Left lung (tissue), 4 donors: ENCODE measurements at regions not wholly inside any gene's neighbourhood (a gene's known extent, or its start where the extent isn't known, plus 50 kb on each side); places are given as distances from the start of the nearest gene placed in this dataset.

Experiments
- ATAC-seq: fragments of 200-7000 bp; cut with Tn5 transposase; one replicate; pipeline ENCODE4 v1.9.1; 2020; ENCODE audit warnings: moderate library complexity
- DNase-seq, 4 donors: peaks; one replicate each; pipeline ENCODE4 v3.0.0-alpha.2; 2013 to 2020
- H3K27ac ChIP-seq, 2 donors: fragments of 200-600 bp; sonication (generic) in 1 of 2; one replicate each; pipeline versions ENCODE4 v1.5.0 to v1.8.0; 2020 to 2021
- H3K27me3 ChIP-seq, 2 donors: fragments of 200-600 bp; sonication (generic) in 1 of 2; one replicate each; pipeline versions ENCODE4 v1.5.0 to v1.8.0; 2020 to 2021
- H3K36me3 ChIP-seq, 2 donors: fragments of 200-600 bp; sonication (generic) in 1 of 2; one replicate each; pipeline versions ENCODE4 v1.5.0 to v1.8.0; 2020 to 2021
- H3K4me1 ChIP-seq, 2 donors: fragments of 200-600 bp; one replicate each; pipeline ENCODE4 v1.8.0; 2021
- H3K4me3 ChIP-seq, 2 donors: fragments of 200-600 bp; sonication (generic) in 1 of 2; one replicate each; pipeline versions ENCODE4 v1.5.0 to v1.8.0; 2020 to 2021; ENCODE audit warnings: mild to moderate bottlenecking in 1 of 2
- H3K9me3 ChIP-seq, 2 donors: fragments of 200-600 bp; sonication (generic) in 1 of 2; one replicate each; pipeline versions ENCODE4 v1.5.0 to v1.8.0; 2020 to 2021
- intact Hi-C, 2 donors: fragments of 100-400 bp; cut with DNase I; formaldehyde crosslinking; loops; one replicate each; pipeline versions ENCODE4 v1.11.2 to v1.14.2; 2022
- TF ChIP-seq, protein P1 (sequence below), 2 donors: fragments of 200-600 bp; sonication (generic) in 1 of 2; IDR thresholded peaks; one replicate each; pipeline versions ENCODE4 v1.5.0 to v1.8.0; 2021; ENCODE audit warnings: antibody characterized with exemption in 2 of 2
- donor health status: DM: no; HTN: yes; CAD: no.
- donor health status: DM: no; HTN: no; CAD: no.

DNA sequence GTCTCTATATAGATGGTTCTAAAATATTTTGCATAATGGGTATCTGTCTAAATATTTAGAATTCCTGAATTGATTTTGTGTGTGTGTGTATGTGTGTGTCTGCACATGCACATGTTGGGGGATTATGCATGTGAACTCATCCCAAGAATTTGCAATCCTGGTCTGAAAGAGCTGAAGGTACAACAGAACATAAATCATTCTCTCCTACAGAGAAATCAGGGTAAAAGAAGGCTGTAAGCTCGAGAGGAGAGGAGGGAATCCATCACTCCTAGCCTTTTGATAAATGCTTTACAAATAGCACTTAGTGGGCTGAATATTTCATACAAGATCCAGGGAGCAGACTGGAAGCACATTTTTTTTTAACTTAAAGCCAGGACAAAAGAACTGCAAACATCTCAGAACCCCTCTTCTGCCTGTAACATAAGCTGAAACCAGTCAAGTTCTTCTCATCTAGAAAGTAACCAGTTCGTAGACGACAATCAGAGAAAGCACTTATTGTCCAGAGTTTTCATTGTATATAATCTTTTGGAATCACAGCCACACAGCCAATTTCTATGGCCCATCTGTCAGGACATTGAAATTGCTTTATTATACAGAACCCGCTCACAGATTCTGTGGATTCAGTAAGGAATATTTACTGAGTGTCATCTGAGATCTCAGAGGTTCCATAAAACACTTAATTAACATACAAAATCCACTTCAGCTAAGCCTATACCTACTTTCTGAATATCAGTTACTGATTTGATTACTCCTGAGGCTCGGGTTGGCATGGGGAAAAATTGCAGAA lies 541.4 kb upstream of the ZNF462 start:
- Histone ChIP-seq H3K27ac (no peak overlapping the region), H3K9me3 (no peaks in the 10 kb centered on the region), H3K36me3 (no peaks in the 10 kb centered on the region), H3K27me3 (no peaks in the 10 kb centered on the region), H3K4me1 (no peaks in the 10 kb centered on the region), H3K4me3 (no peak overlapping the region)
- ATAC-seq (no peak), DNase-seq (no peak)
- intact Hi-C loops: no loop called here
- TF ChIP-seq, protein P1, sequence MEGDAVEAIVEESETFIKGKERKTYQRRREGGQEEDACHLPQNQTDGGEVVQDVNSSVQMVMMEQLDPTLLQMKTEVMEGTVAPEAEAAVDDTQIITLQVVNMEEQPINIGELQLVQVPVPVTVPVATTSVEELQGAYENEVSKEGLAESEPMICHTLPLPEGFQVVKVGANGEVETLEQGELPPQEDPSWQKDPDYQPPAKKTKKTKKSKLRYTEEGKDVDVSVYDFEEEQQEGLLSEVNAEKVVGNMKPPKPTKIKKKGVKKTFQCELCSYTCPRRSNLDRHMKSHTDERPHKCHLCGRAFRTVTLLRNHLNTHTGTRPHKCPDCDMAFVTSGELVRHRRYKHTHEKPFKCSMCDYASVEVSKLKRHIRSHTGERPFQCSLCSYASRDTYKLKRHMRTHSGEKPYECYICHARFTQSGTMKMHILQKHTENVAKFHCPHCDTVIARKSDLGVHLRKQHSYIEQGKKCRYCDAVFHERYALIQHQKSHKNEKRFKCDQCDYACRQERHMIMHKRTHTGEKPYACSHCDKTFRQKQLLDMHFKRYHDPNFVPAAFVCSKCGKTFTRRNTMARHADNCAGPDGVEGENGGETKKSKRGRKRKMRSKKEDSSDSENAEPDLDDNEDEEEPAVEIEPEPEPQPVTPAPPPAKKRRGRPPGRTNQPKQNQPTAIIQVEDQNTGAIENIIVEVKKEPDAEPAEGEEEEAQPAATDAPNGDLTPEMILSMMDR (IDR thresholded peaks at IDR 0.05): no peak

DNA sequence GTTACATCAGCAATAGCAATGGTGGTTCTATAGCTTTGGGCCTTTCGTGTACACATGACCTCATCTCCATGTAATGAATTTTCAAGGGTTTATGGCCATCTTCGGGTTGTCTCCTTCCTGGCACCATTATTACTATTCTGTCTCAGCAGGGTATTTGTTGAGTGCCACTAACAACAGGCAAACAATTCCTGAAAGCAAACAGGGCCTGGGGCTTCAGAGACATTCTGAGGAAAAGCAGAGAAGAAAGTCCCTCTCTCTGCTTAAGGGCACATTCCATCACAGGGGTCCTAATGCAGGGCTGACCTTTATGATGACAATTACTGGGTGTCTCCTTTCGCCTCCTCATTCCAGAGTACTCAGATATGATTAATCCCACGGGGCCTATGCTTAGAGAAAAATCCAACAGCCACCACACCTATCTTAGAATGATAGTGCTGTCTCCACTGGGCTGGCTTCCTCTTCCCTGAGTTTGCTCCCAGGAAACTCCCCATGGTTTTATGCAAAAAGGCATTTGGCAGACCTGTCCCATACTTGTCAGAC lies 540.2 kb upstream of the ZNF462 start:
- intact Hi-C loops: no loop called here
- Histone ChIP-seq H3K9me3 (no peaks in the 10 kb centered on the region), H3K36me3 (no peaks in the 10 kb centered on the region), H3K27me3 (no peaks in the 10 kb centered on the region), H3K27ac (no peak overlapping the region), H3K4me1 (no peaks in the 10 kb centered on the region), H3K4me3 (no peak overlapping the region)
- no peak for DNase-seq
- no peak for ATAC-seq
- TF ChIP-seq, protein P1 (IDR thresholded peaks at IDR 0.05): no peak

- Histone ChIP-seq H3K4me3 (no peak overlapping the region), H3K36me3 (no peaks in the 10 kb centered on the region), H3K27me3 (no peaks in the 10 kb centered on the region), H3K27ac (no peak overlapping the region), H3K9me3 (no peaks in the 10 kb centered on the region), H3K4me1 (no peaks in the 10 kb centered on the region)
- ATAC-seq (no peak), DNase-seq (no peak)
- intact Hi-C loops: no loop called here
- TF ChIP-seq, protein P1 (IDR thresholded peaks at IDR 0.05): no peak
These were observed 538.8 kb upstream of the ZNF462 start for GRCh38 chr9:106324053-106324585.

DNA sequence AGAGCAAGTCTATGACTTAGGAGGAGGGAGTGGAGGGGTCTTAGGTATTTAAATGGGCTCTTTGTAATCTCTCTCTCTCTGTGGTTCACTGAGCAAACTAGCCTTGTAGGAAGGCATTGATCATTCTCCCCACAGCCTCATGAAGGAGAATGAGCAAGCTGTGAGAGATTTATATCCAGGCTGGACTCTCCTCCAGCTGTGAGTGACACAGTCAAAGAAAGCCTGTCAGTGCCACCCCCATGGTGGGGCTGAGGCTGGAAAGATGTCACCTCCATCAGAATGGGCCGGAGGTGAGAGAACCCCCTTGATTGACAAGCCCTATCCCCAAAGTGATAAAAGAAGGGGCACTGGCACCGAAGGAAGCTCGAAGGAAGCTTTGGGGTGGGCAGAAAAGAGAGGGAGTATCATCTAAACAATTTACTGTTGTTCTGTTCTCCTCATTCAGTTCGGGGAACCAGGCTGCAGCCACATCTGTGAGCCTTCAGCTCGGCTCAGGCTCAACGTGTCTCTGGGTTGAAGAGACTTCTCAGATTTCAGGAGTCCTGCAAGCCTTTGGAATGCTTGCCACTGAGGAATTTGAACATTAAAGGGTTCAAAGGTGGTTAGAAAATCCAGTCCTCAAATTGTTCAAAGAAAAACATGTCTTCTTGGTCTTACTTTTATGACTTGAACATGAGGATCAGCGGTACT lies 538.2 kb upstream of the ZNF462 start:
- Histone ChIP-seq H3K27ac (no peak overlapping the region), H3K4me1 (no peaks in the 10 kb centered on the region), H3K4me3 (no peak overlapping the region), H3K27me3 (no peaks in the 10 kb centered on the region), H3K36me3 (no peaks in the 10 kb centered on the region), H3K9me3 (no peaks in the 10 kb centered on the region)
- peak in 1 of 4 donors; percentile 15 for DNase-seq
- ATAC-seq: no peak
- intact Hi-C loops: no loop called here
- TF ChIP-seq, protein P1 (IDR thresholded peaks at IDR 0.05): no peak

GRCh38 chr9:106326493-106326892 lies 536.5 kb upstream of the ZNF462 start:
- Histone ChIP-seq H3K27me3 (no peaks in the 10 kb centered on the region), H3K4me1 (no peaks in the 10 kb centered on the region), H3K4me3 (no peak overlapping the region), H3K9me3 (no peaks in the 10 kb centered on the region), H3K27ac (no peak overlapping the region), H3K36me3 (no peaks in the 10 kb centered on the region)
- ATAC-seq: no peak
- TF ChIP-seq, protein P1 (IDR thresholded peaks at IDR 0.05): no peak
- intact Hi-C loops: no loop called here
- DNase-seq: no peak
